Upper lobe of left lung (tissue), 4 donors: ENCODE measurements at regions not wholly inside any gene's neighbourhood (a gene's known extent, or its start where the extent isn't known, plus 50 kb on each side); places are given as distances from the start of the nearest gene placed in this dataset.
"Not testable (repeated sequence)": the region's sequence is repeated elsewhere in the genome, so short reads cannot be mapped to it uniquely, and the experiment has no call there.

ENCODE experiments used
- CTCF ChIP-seq, 6 experiments: fragments of 450-650 bp in 4 of 6; fragments of 200-600 bp in 2 of 6; sonication (generic) in 2 of 6; IDR thresholded peaks; one replicate each; pipeline ENCODE4 v1.5.1; 2016 to 2019; ENCODE audit warnings: antibody characterized with exemption in 6 of 6
- EP300 ChIP-seq, 4 donors: sonication (generic); formaldehyde crosslinking; IDR thresholded peaks; one replicate each; pipeline ENCODE4 v1.5.1; 2017; ENCODE audit warnings: antibody characterized with exemption in 4 of 4, control low read depth in 2 of 4
- POLR2A ChIP-seq, 4 donors: fragments of 450-650 bp; IDR thresholded peaks; one replicate each; pipeline ENCODE4 v1.5.1; 2016 to 2017; ENCODE audit warnings: antibody characterized with exemption in 4 of 4, mild to moderate bottlenecking in 2 of 4
- POLR2AphosphoS5 ChIP-seq, 2 donors: sonication (generic); formaldehyde crosslinking; IDR thresholded peaks; one replicate each; pipeline ENCODE4 v1.5.1; 2017; ENCODE audit warnings: antibody characterized with exemption in 2 of 2

DNA sequence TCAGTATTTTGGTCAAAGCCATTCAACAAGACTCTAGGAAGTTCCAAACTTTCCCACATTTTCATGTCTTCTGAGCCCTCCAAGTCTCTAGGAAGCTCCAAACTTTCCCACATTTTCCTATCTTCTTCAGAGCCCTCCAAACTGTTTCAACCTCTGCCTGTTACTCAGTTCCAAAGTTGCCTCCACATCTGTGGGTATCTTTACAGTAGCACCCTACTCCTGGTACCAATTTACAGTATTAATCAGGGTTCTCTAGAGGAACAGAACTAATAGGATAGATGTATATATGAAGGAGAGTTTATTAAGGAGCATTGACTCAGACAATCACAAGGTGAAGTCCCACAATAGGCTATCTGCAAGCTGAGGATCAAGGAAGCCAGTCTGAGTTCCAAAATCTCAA, 296.0 kb upstream of the CCL2 start:
- TF ChIP-seq CTCF, POLR2AphosphoS5, POLR2A, EP300 (IDR thresholded peaks at IDR 0.05): not testable (repeated sequence)
